VCaP (cell line): ENCODE measurements at regions not wholly inside any gene's neighbourhood (a gene's known extent, or its start where the extent isn't known, plus 50 kb on each side); places are given as distances from the start of the nearest gene placed in this dataset.

ENCODE experiments used
- H3K27ac ChIP-seq: fragments of 450-650 bp; 2 replicates; pipeline ENCODE4 v1.5.1; 2017
- CTCF ChIP-seq: fragments of 450-650 bp; conservative IDR thresholded peaks from 2 replicates; pipeline ENCODE4 v1.5.1; 2017; ENCODE audit warnings: mild to moderate bottlenecking, moderate library complexity

- TF ChIP-seq CTCF: no peak
- no peak overlapping the region for H3K27ac ChIP-seq
Measured at GRCh38 chr14:87161502-87161901, 831.5 kb downstream of the GALC start.

GRCh38 chr14:87160989-87161388 is 832.0 kb downstream of the GALC start:
- no peak overlapping the region for H3K27ac ChIP-seq
- no peak for TF ChIP-seq CTCF

GRCh38 chr14:87158283-87158682 is 834.7 kb downstream of the GALC start:
- no peak overlapping the region for H3K27ac ChIP-seq
- no peak for TF ChIP-seq CTCF

GRCh38 chr14:87156878-87157277 is 836.1 kb downstream of the GALC start:
- no peak for TF ChIP-seq CTCF
- H3K27ac ChIP-seq: no peak overlapping the region

GRCh38 chr14:87155856-87156488 is 837.0 kb downstream of the GALC start:
- no peak overlapping the region for H3K27ac ChIP-seq
- TF ChIP-seq CTCF: no peak

GRCh38 chr14:87153901-87154300 is 839.1 kb downstream of the GALC start:
- H3K27ac ChIP-seq: no peak overlapping the region
- no peak for TF ChIP-seq CTCF

GRCh38 chr14:87153391-87153790 is 839.6 kb downstream of the GALC start:
- H3K27ac ChIP-seq: no peak overlapping the region
- no peak for TF ChIP-seq CTCF
